ENCODE measurements at regions not wholly inside any gene's neighbourhood (a gene's known extent, or its start where the extent isn't known, plus 50 kb on each side); places are given as distances from the start of the nearest gene placed in this dataset.

- intact Hi-C loops (cut with DNase I) = no loop called here
- whole genome bisulfite sequencing, 2 donors = 78 to 92% methylated on average over 2 of the region's 2 CpGs
- TF ChIP-seq CTCF (IDR thresholded peaks at IDR 0.05) (no peak), POLR2A (IDR thresholded peaks at IDR 0.05) (no peak)
- Histone ChIP-seq H3K9me3 (no peaks in the 10 kb centered on the region), H3K4me1 (no peaks in the 10 kb centered on the region), H3K27ac (no peak overlapping the region), H3K27me3 (no peaks in the 10 kb centered on the region), H3K36me3 (no peaks in the 10 kb centered on the region), H3K4me3 (no peak overlapping the region)
- DNase-seq = no peak
Observed at GRCh38 chr4:121248747-121249146, 84.6 kb upstream of the TNIP3 start.

GRCh38 chr4:121246698-121247097 lies 82.6 kb upstream of the TNIP3 start:
- 58 to 89% methylated on average over 2 of the region's 2 CpGs for WGBS, 2 donors
- no peaks in the 10 kb centered on the region for H3K27me3 ChIP-seq
- H3K4me1 ChIP-seq = no peaks in the 10 kb centered on the region
- TF ChIP-seq CTCF (IDR thresholded peaks at IDR 0.05) = no peak
- no peak for TF ChIP-seq POLR2A (IDR thresholded peaks at IDR 0.05)
- H3K27ac ChIP-seq = no peak overlapping the region
- H3K9me3 ChIP-seq = no peaks in the 10 kb centered on the region
- no peak overlapping the region for H3K4me3 ChIP-seq
- DNase-seq = no peak
- intact Hi-C loops (cut with DNase I) = no loop called here
- no peaks in the 10 kb centered on the region for H3K36me3 ChIP-seq

- WGBS, 2 donors = 68 to 77% methylated on average over 7 of the region's 7 CpGs
- Histone ChIP-seq H3K9me3 (no peaks in the 10 kb centered on the region), H3K27me3 (no peaks in the 10 kb centered on the region), H3K27ac (no peak overlapping the region), H3K36me3 (no peaks in the 10 kb centered on the region), H3K4me1 (no peaks in the 10 kb centered on the region), H3K4me3 (peak overlapping the region in 1 of 4 donors; percentile 42)
- no peak for DNase-seq
- TF ChIP-seq POLR2A (IDR thresholded peaks at IDR 0.05) = no peak
- no peak for TF ChIP-seq CTCF (IDR thresholded peaks at IDR 0.05)
- intact Hi-C loops (cut with DNase I) = no loop called here
Observed at GRCh38 chr4:121243485-121243884, 79.4 kb upstream of the TNIP3 start.

GRCh38 chr4:121242188-121242750 lies 78.1 kb upstream of the TNIP3 start:
- WGBS, 2 donors = 78 to 100% methylated on average over 1 of the region's 1 CpG
- intact Hi-C loops (cut with DNase I) = no loop called here
- no peak overlapping the region for H3K27ac ChIP-seq
- no peaks in the 10 kb centered on the region for H3K27me3 ChIP-seq
- no peaks in the 10 kb centered on the region for H3K9me3 ChIP-seq
- no peak overlapping the region for H3K4me3 ChIP-seq
- TF ChIP-seq CTCF (IDR thresholded peaks at IDR 0.05) (no peak), POLR2A (IDR thresholded peaks at IDR 0.05) (no peak)
- no peaks in the 10 kb centered on the region for H3K36me3 ChIP-seq
- no peak for DNase-seq
- H3K4me1 ChIP-seq = no peaks in the 10 kb centered on the region

- Histone ChIP-seq H3K27ac (no peak overlapping the region), H3K4me1 (no peaks in the 10 kb centered on the region), H3K27me3 (no peaks in the 10 kb centered on the region), H3K36me3 (no peaks in the 10 kb centered on the region), H3K9me3 (no peaks in the 10 kb centered on the region), H3K4me3 (no peak overlapping the region)
- DNase-seq = no peak
- TF ChIP-seq CTCF (IDR thresholded peaks at IDR 0.05) (no peak), POLR2A (IDR thresholded peaks at IDR 0.05) (no peak)
- WGBS, 2 donors = 43 to 51% methylated on average over 2 of the region's 2 CpGs
- intact Hi-C loops (cut with DNase I) = no loop called here
Observed at GRCh38 chr4:121239951-121240350, 75.8 kb upstream of the TNIP3 start.

Data from esophagus squamous epithelium (tissue), 5 donors.